ENCODE measurements at regions not wholly inside any gene's neighbourhood (a gene's known extent, or its start where the extent isn't known, plus 50 kb on each side); places are given as distances from the start of the nearest gene placed in this dataset.

GRCh38 chr4:60195256-60195655, 1004.9 kb upstream of the ADGRL3 start:
- no peak for DNase-seq (ENCODE audit: low spot score)
- intact Hi-C loops (cut with DNase I): no loop called here

- no peak for DNase-seq (ENCODE audit: low spot score)
- intact Hi-C loops (cut with DNase I): no loop called here
Observed at GRCh38 chr4:60201052-60201673, 999.0 kb upstream of the ADGRL3 start.

- no peak for DNase-seq (ENCODE audit: low spot score)
- intact Hi-C loops (cut with DNase I): no loop called here
Observed at GRCh38 chr4:60209588-60209987, 990.5 kb upstream of the ADGRL3 start.

GRCh38 chr4:60215906-60216305, 984.2 kb upstream of the ADGRL3 start:
- intact Hi-C loops (cut with DNase I): no loop called here
- no peak for DNase-seq (ENCODE audit: low spot score)

- intact Hi-C loops (cut with DNase I): no loop called here
- no peak for DNase-seq (ENCODE audit: low spot score)
Observed at GRCh38 chr4:60216752-60217151, 983.4 kb upstream of the ADGRL3 start.

- DNase-seq (ENCODE audit: low spot score): no peak
- intact Hi-C loops (cut with DNase I): no loop called here
Observed at GRCh38 chr4:60221866-60222265, 978.3 kb upstream of the ADGRL3 start.

GRCh38 chr4:60223208-60223923, 976.8 kb upstream of the ADGRL3 start:
- intact Hi-C loops (cut with DNase I): no loop called here
- DNase-seq (ENCODE audit: low spot score): no peak

- no peak for DNase-seq (ENCODE audit: low spot score)
- intact Hi-C loops (cut with DNase I): no loop called here
Observed at GRCh38 chr4:60241866-60242265, 958.3 kb upstream of the ADGRL3 start.

- no peak for DNase-seq (ENCODE audit: low spot score)
- intact Hi-C loops (cut with DNase I): no loop called here
Observed at GRCh38 chr4:60249784-60250183, 950.3 kb upstream of the ADGRL3 start.

- no peak for DNase-seq (ENCODE audit: low spot score)
- intact Hi-C loops (cut with DNase I): no loop called here
Observed at GRCh38 chr4:60250657-60251056, 949.5 kb upstream of the ADGRL3 start.

GRCh38 chr4:60259781-60260180, 940.3 kb upstream of the ADGRL3 start:
- no peak for DNase-seq (ENCODE audit: low spot score)
- intact Hi-C loops (cut with DNase I): no loop called here

- DNase-seq (ENCODE audit: low spot score): no peak
Observed at GRCh38 chr4:60266505-60266904, 933.6 kb upstream of the ADGRL3 start.

GRCh38 chr4:60296386-60296785, 903.7 kb upstream of the ADGRL3 start:
- intact Hi-C loops (cut with DNase I): no loop called here
- no peak for DNase-seq (ENCODE audit: low spot score)

More at GRCh38 chr4:60266505-60266904, 933.6 kb upstream of the ADGRL3 start:
- intact Hi-C loops (cut with DNase I): no loop called here

GRCh38 chr4:60313611-60314178, 886.4 kb upstream of the ADGRL3 start:
- DNase-seq (ENCODE audit: low spot score): no peak
- intact Hi-C loops (cut with DNase I): no loop called here

- intact Hi-C loops (cut with DNase I): no loop called here
- DNase-seq (ENCODE audit: low spot score): no peak
Observed at GRCh38 chr4:60314416-60314815, 885.7 kb upstream of the ADGRL3 start.

- intact Hi-C loops (cut with DNase I): no loop called here
- no peak for DNase-seq (ENCODE audit: low spot score)
Observed at GRCh38 chr4:60315586-60315985, 884.5 kb upstream of the ADGRL3 start.

- no peak for DNase-seq (ENCODE audit: low spot score)
- intact Hi-C loops (cut with DNase I): no loop called here
Observed at GRCh38 chr4:60326735-60327134, 873.4 kb upstream of the ADGRL3 start.

- intact Hi-C loops (cut with DNase I): no loop called here
- no peak for DNase-seq (ENCODE audit: low spot score)
Observed at GRCh38 chr4:60327651-60328050, 872.5 kb upstream of the ADGRL3 start.

- DNase-seq (ENCODE audit: low spot score): no peak
Observed at GRCh38 chr4:60344908-60345307, 855.2 kb upstream of the ADGRL3 start.

GRCh38 chr4:60345392-60345791, 854.7 kb upstream of the ADGRL3 start:
- intact Hi-C loops (cut with DNase I): no loop called here
- no peak for DNase-seq (ENCODE audit: low spot score)

More at GRCh38 chr4:60344908-60345307, 855.2 kb upstream of the ADGRL3 start:
- intact Hi-C loops (cut with DNase I): no loop called here

GRCh38 chr4:60359746-60360367, 840.3 kb upstream of the ADGRL3 start:
- no peak for DNase-seq (ENCODE audit: low spot score)
- intact Hi-C loops (cut with DNase I): no loop called here
